ENCODE measurements at regions not wholly inside any gene's neighbourhood (a gene's known extent, or its start where the extent isn't known, plus 50 kb on each side); places are given as distances from the start of the nearest gene placed in this dataset.
"Not testable (repeated sequence)": the region's sequence is repeated elsewhere in the genome, so short reads cannot be mapped to it uniquely, and the experiment has no call there.

DNA sequence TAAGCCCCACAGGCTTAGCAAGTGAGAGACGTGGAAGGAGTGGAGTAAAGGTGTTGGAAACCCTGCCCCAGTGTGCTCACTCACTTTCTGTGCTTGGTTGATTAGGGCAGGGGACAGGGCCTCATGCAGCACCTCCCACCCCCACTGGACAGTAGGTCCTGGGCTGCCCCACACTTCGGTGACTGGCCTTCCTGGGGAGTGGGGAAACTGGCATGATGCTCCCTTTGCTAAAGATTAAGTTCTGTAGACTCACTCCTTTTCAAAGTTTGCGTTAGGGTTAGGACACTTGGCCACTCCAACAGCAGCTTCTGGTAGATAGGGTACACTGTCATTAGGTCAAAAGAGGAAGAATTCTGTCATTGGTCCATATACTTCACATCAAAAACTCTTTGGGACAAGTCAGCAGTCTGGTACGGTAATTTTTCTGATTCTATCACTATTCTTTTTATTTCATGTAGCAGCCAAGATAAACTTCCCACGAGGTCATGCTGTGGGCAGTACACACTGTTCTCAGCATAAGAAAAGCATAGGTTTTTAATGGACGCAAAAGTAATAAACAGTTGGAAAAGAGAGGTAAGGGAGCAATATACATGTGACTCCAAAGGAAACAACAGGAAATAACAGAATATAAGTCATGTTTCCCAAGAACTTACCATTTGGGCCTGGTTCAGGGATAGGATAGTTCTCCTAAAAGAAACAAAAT is 106.6 kb upstream of the TERB2 start:
- DNase-seq (ENCODE audit: low spot score): not testable (repeated sequence)

DNA sequence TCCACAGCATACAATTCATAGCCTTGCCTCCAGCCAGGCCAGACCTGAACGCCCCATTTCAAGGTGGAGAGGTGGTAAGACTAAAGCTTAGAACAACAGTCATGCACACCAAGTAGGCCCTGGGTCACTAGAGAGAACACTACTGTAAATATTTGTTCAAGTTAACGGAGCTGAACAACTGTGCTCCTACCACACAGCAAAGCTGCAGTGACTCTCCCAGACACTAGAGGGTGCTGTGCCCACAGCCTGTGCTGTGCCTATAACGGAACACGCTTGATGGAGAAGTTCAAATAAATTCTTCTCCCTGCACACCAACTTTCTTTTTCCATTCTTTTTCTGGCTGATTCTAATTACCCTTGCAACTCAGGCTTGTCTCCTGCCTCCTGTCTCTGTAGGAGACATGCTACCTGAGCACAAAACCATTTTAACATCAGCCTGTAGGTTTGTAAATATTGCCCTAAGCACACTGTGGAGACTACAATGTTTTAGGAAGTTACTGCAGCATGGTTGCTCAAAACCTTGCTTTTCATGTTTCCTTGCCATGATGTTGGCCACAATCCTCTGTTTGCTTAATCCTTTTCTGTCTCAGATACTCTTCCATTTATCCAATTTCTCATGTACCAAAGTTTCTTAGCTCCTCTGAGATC is 103.1 kb upstream of the TERB2 start:
- peak; percentile 46 for DNase-seq (ENCODE audit: low spot score)

DNA sequence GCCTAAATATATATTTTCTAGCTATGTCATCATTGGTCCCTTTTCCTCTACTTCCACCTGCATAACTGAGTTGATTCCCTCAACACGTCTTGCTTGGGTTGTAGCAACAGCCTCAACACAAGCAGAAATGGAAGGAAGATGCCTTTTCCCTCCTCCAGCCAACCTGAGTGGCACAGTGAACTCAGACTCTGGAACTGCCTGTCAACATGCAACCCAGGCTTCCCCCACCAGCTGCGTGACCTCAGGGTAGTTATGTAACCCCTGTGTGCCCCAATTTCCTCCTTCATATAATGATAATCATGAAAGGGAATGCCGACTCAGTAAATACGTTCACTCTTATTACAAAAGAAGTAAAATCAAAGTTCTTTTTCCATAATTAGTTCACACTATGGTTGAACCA is 101.8 kb upstream of the TERB2 start:
- DNase-seq (ENCODE audit: low spot score): not testable (repeated sequence)

DNA sequence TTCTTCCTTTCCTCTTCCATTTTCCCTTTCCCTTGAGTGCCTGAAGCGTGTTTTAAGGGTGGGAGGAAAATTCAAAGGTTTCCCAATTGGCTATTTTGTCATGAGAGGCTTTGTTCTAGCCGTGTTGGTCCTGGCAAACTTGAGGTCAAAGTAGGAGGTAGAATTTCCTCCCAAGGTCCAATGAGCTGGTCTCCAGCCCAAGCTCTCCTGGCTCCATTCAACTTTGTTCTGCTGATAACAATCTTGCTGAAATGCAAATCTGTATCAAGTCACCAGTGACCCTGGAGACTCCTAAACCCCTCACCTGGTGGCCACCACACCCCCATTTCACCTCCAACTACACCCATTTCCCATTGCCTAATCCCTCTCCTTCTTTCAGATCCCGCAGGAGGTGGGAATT is 100.2 kb upstream of the TERB2 start:
- not testable (repeated sequence) for DNase-seq (ENCODE audit: low spot score)

DNA sequence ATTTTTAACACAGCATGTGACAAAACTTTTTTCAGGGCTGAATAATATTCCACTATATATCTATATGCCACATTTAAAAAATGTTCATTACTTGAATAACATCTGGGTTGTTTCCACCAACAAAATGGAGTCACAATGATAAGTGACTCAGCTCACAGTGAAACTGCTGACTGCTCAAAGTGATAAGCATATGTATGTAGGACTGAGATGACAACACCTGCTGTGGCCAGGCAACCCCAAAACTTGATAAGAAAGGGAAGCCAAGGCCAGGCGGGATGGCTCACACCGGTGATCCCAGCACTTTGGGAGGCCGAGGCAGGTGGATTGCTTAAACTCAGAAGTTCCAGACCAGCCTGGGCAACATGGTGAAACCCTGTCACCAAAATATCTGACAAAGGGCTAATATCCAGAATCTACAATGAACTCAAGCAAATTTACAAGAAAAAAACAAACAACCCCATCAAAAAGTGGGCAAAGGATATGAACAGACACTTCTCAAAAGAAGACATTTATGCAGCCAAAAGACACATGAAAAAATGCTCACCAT is 99.2 kb upstream of the TERB2 start:
- DNase-seq (ENCODE audit: low spot score): not testable (repeated sequence)

- DNase-seq (ENCODE audit: low spot score): not testable (repeated sequence)
Observed at GRCh38 chr15:44859088-44859487, 97.4 kb upstream of the TERB2 start.

DNA sequence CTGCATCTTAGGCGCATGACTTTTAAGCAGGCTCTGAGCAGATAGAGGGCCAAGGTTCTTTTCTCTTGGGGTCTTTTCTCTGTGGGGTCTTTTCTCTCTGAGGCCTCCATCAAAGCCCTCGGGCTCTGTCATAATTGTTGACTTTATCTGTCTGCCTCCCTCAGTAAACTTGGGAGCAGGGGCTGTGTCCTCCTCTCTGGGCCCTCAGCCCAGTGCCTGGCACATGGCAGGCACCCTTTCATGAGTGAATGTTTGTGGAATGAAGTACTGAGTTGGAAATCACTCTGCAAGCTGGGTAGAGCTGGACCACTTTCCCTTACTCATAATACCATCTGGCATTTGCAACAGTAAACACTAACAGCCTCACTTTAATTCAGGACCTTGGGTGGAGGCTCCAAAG is 96.3 kb upstream of the TERB2 start:
- DNase-seq (ENCODE audit: low spot score): not testable (repeated sequence)

DNA sequence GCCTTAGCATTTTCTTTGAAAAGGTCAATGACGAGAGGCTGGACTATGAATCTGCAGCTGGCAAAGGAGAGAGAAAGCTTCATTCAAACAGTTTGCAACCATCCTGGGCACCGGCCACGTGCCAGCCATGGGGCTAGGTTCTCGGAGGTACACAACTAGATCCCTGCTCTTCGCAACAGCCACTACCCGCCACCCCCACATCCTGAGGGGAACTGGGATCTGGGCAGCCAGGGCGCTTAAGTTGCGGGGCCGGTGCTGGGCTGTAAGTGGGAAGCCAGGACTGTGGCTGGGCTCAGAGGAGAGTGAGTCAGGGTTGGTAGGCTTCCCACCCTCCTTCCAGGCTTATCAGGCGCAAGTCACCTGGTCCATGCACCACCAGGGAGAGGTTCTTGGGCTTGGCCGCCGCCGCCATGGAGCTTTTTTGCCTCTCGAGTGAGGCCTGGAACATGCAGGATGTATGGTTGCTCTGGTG is 95.0 kb upstream of the TERB2 start:
- no peak for DNase-seq (ENCODE audit: low spot score)

DNA sequence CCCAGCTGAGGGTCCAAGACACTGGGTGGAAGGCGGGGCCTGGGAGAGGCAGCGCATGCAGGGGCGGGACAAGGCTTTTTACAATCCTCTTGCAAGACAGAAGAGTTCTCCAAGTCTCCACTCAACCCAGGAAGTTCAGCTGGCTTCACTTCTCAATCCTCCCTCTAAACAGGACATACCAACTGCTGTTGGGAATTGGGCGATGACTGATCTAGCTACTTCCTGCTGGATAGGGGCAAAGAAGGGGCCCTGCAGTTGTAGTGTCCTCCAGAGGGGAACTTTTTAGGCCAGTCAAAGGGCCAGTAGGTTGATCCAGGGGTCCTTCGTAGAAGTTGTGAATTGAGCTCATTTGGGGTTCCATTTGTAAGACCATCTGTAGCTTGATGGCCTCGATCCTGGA is 94.6 kb upstream of the TERB2 start:
- DNase-seq (ENCODE audit: low spot score): no peak

- not testable (repeated sequence) for DNase-seq (ENCODE audit: low spot score)
Observed at GRCh38 chr15:44862866-44863265, 93.6 kb upstream of the TERB2 start.

DNA sequence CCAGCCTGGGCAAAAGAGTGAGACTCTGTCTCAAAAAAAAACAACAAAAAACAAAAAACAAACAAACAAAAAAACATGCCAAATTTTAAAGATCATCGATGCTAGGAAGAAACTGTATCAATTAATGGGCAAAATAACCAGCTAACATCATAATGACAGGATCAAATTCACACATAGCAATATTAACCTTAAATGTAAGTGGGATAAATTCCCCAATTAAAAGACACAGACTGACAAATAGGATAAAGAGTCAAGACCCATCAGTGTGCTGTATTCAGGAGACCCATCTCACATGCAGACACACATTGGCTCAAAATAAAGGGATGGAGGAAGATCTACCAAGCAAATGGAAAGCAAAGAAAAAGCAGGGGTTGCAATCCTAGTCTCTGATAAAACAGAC is 88.4 kb upstream of the TERB2 start:
- not testable (repeated sequence) for DNase-seq (ENCODE audit: low spot score)

DNA sequence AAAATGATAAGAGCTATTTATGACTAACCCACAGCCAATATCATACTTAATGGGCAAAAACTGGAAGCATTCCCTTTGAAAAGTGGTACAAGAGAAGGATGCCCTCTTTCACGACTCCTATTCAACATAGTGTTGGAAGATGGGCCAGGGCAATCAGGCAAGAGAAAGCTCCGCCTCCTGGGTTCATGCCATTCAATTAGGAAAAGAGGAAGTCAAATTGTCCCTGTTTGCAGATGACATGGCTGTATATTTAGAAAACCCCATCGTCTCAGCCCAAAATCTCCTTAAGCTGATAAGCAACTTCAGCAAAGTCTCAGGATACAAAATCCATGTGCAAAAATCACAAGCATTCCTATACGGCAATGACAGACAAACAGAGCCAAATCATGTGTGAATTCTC is 86.4 kb upstream of the TERB2 start:
- not testable (repeated sequence) for DNase-seq (ENCODE audit: low spot score)

GRCh38 chr15:44873103-44873502 is 83.4 kb upstream of the TERB2 start:
- no peak for DNase-seq (ENCODE audit: low spot score)

- DNase-seq (ENCODE audit: low spot score): no peak
Observed at GRCh38 chr15:44879066-44879465, 77.4 kb upstream of the TERB2 start.

DNA sequence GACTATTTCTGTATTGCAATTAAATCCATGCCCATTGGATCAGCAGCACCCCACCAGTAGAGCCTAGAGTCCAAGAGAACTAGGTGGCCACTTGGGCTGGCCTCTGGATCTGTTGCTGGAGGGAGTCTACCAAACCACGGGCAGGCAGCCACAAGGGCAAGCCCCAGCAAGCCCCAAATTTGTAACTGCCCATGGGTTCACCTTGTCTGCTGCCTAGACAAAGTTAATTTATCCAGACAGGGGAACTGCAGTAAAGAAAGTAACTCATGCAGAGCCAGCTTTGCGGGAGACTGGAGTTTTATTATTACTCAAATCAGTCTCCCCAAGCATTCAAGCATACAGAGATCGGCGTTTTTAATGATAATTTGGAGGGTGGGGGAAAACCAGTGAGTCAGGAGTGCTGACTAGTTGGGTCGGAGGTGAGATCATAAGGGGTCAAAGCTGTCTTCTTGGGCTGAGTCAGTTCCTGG is 74.0 kb upstream of the TERB2 start:
- no peak for DNase-seq (ENCODE audit: low spot score)

- DNase-seq (ENCODE audit: low spot score): no peak
Observed at GRCh38 chr15:44883199-44883877, 73.1 kb upstream of the TERB2 start.

- not testable (repeated sequence) for DNase-seq (ENCODE audit: low spot score)
Observed at GRCh38 chr15:44898890-44899651, 57.4 kb upstream of the TERB2 start.

DNA sequence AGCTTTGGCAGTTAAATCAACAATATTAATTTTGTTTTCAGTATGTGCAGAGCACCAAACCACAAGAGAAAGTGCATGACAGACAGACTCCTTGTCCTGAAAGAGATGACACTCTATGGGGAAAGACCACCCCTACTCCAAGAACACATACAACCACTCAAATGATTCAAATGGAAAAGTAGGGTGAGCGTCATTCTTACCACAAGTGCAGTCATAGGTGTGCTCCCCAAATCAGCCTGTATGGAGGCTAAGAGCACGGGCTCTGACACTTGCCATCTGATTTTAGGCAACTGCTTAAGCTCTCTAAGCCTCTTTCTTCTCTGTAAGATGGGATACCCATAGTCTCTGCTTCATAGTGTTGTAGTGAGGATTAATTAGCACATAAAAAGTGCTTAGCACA is 56.7 kb upstream of the TERB2 start:
- DNase-seq (ENCODE audit: low spot score): not testable (repeated sequence)

DNA sequence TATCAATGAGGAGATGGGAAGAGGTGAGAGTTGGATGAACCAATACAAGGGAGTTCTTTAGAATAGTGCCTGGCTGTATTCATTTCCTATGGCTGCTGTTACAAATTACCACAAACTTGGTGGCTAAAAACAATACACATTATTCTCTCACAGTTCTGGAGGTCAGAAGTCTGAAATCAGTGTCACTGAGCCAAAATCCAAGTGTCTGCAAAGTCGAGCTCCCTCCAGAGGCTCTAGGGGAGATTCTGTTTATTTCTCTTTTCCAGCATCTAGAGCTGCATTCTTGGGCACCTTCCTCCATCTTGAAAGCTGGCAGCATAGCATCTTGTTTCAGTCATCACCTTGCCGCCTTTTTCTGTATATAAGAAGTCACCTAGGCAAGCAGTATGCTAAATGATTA is 55.7 kb upstream of the TERB2 start:
- DNase-seq (ENCODE audit: low spot score): not testable (repeated sequence)

- not testable (repeated sequence) for DNase-seq (ENCODE audit: low spot score)
Observed at GRCh38 chr15:44903281-44903680, 53.2 kb upstream of the TERB2 start.

GRCh38 chr15:44904651-44905340 is 51.7 kb upstream of the TERB2 start:
- not testable (repeated sequence) for DNase-seq (ENCODE audit: low spot score)
